NCI-H1048 (cell line): ENCODE measurements at regions not wholly inside any gene's neighbourhood (a gene's known extent, or its start where the extent isn't known, plus 50 kb on each side); places are given as distances from the start of the nearest gene placed in this dataset.

Experiments used
- DNase-seq: peaks from one replicate; lab custom pipeline; 2025; lab: John Stamatoyannopoulos, UW

GRCh38 chr14:42624980-42625761 is 1018.5 kb downstream of the LRFN5 start:
- no peak for DNase-seq

GRCh38 chr14:42617005-42617404 is 1010.3 kb downstream of the LRFN5 start:
- DNase-seq = no peak

- DNase-seq = no peak
These were observed 1000.2 kb downstream of the LRFN5 start for GRCh38 chr14:42606839-42607238.

- no peak for DNase-seq
These were observed 995.7 kb downstream of the LRFN5 start for GRCh38 chr14:42602336-42602845.

- DNase-seq = no peak
These were observed 965.4 kb downstream of the LRFN5 start for GRCh38 chr14:42572032-42572431.

GRCh38 chr14:42569227-42569626 is 962.6 kb downstream of the LRFN5 start:
- no peak for DNase-seq

GRCh38 chr14:42565556-42565955 is 958.9 kb downstream of the LRFN5 start:
- no peak for DNase-seq

- DNase-seq = no peak
These were observed 956.6 kb downstream of the LRFN5 start for GRCh38 chr14:42563313-42563712.

- no peak for DNase-seq
These were observed 949.9 kb downstream of the LRFN5 start for GRCh38 chr14:42556551-42556950.

- DNase-seq = no peak
These were observed 948.7 kb downstream of the LRFN5 start for GRCh38 chr14:42555365-42555764.

- no peak for DNase-seq
These were observed 947.4 kb downstream of the LRFN5 start for GRCh38 chr14:42554091-42554490.

- no peak for DNase-seq
These were observed 943.6 kb downstream of the LRFN5 start for GRCh38 chr14:42550310-42550709.

GRCh38 chr14:42548349-42548748 is 941.7 kb downstream of the LRFN5 start:
- DNase-seq = no peak

GRCh38 chr14:42545636-42546035 is 939.0 kb downstream of the LRFN5 start:
- no peak for DNase-seq

- DNase-seq = no peak
These were observed 934.9 kb downstream of the LRFN5 start for GRCh38 chr14:42541535-42542001.

- DNase-seq = no peak
These were observed 928.7 kb downstream of the LRFN5 start for GRCh38 chr14:42535397-42535796.

GRCh38 chr14:42533476-42533875 is 926.8 kb downstream of the LRFN5 start:
- no peak for DNase-seq

- DNase-seq = no peak
These were observed 925.5 kb downstream of the LRFN5 start for GRCh38 chr14:42532194-42532593.

- no peak for DNase-seq
These were observed 920.5 kb downstream of the LRFN5 start for GRCh38 chr14:42527141-42527540.

GRCh38 chr14:42523666-42524065 is 917.0 kb downstream of the LRFN5 start:
- DNase-seq = no peak

- no peak for DNase-seq
These were observed 911.3 kb downstream of the LRFN5 start for GRCh38 chr14:42517806-42518500.

- DNase-seq = no peak
These were observed 907.2 kb downstream of the LRFN5 start for GRCh38 chr14:42513837-42514236.

GRCh38 chr14:42510071-42510470 is 903.4 kb downstream of the LRFN5 start:
- DNase-seq = no peak
